ENCODE measurements at regions not wholly inside any gene's neighbourhood (a gene's known extent, or its start where the extent isn't known, plus 50 kb on each side); places are given as distances from the start of the nearest gene placed in this dataset.

GRCh38 chr2:107235491-107236254 is 349.7 kb upstream of the ST6GAL2 start:
- Histone ChIP-seq H3K27me3 (ENCODE audit: insufficient read depth, low read length, poor library complexity) (no peaks in the 10 kb centered on the region), H3K4me2 (ENCODE audit: insufficient read depth, low read length) (no peak overlapping the region), H2AFZ (ENCODE audit: low read depth, low read length) (no peak overlapping the region), H3K79me2 (ENCODE audit: insufficient read depth, low read length) (no peaks in the 10 kb centered on the region), H4K20me1 (ENCODE audit: insufficient read depth, low read length) (no peaks in the 10 kb centered on the region), H3K4me1 (ENCODE audit: insufficient read depth, low read length) (no peaks in the 10 kb centered on the region), H3K9me3 (ENCODE audit: insufficient read depth, low read length, severe bottlenecking) (no peaks in the 10 kb centered on the region), H3K36me3 (ENCODE audit: insufficient read depth, low read length) (no peaks in the 10 kb centered on the region), H3K4me3 (ENCODE audit: low read depth in 1 of 2, low read length in 2 of 2) (no peak overlapping the region), H3K9ac (ENCODE audit: low read depth, low read length) (no peak overlapping the region), H3K27ac (ENCODE audit: low read length) (no peak overlapping the region)
- TF ChIP-seq EZH2 (IDR thresholded peaks at IDR 0.05; ENCODE audit: borderline replicate concordance, low read depth, low read length, severe bottlenecking) (no peak), CTCF (IDR thresholded peaks at IDR 0.05; ENCODE audit: borderline replicate concordance, extremely low read depth, low read length, poor library complexity, severe bottlenecking) (no peak)
- ATAC-seq (ENCODE audit: insufficient read depth, low read depth): no peak
- no peak for DNase-seq

- no peak overlapping the region for H3K4me2 ChIP-seq (ENCODE audit: insufficient read depth, low read length)
- DNase-seq (no peak), ATAC-seq (ENCODE audit: insufficient read depth, low read depth) (no peak)
- H3K9me3 ChIP-seq (ENCODE audit: insufficient read depth, low read length, severe bottlenecking): no peaks in the 10 kb centered on the region
- H3K27ac ChIP-seq (ENCODE audit: low read length): no peak overlapping the region
- no peaks in the 10 kb centered on the region for H3K27me3 ChIP-seq (ENCODE audit: insufficient read depth, low read length, poor library complexity)
- H3K4me1 ChIP-seq (ENCODE audit: insufficient read depth, low read length): no peaks in the 10 kb centered on the region
- H3K79me2 ChIP-seq (ENCODE audit: insufficient read depth, low read length): no peaks in the 10 kb centered on the region
- H3K36me3 ChIP-seq (ENCODE audit: insufficient read depth, low read length): no peaks in the 10 kb centered on the region
- no peak for TF ChIP-seq CTCF (IDR thresholded peaks at IDR 0.05; ENCODE audit: borderline replicate concordance, extremely low read depth, low read length, poor library complexity, severe bottlenecking)
- no peak for TF ChIP-seq EZH2 (IDR thresholded peaks at IDR 0.05; ENCODE audit: borderline replicate concordance, low read depth, low read length, severe bottlenecking)
- H4K20me1 ChIP-seq (ENCODE audit: insufficient read depth, low read length): no peaks in the 10 kb centered on the region
- H3K9ac ChIP-seq (ENCODE audit: low read depth, low read length): no peak overlapping the region
- no peak overlapping the region for H3K4me3 ChIP-seq (ENCODE audit: low read depth in 1 of 2, low read length in 2 of 2)
- H2AFZ ChIP-seq (ENCODE audit: low read depth, low read length): no peak overlapping the region
Measured at GRCh38 chr2:107242811-107243210, 356.8 kb upstream of the ST6GAL2 start.

- Histone ChIP-seq H3K79me2 (ENCODE audit: insufficient read depth, low read length) (no peaks in the 10 kb centered on the region), H2AFZ (ENCODE audit: low read depth, low read length) (no peak overlapping the region), H4K20me1 (ENCODE audit: insufficient read depth, low read length) (no peaks in the 10 kb centered on the region), H3K9me3 (ENCODE audit: insufficient read depth, low read length, severe bottlenecking) (no peaks in the 10 kb centered on the region), H3K9ac (ENCODE audit: low read depth, low read length) (no peak overlapping the region), H3K4me3 (ENCODE audit: low read depth in 1 of 2, low read length in 2 of 2) (no peak overlapping the region), H3K4me1 (ENCODE audit: insufficient read depth, low read length) (no peaks in the 10 kb centered on the region), H3K27me3 (ENCODE audit: insufficient read depth, low read length, poor library complexity) (no peaks in the 10 kb centered on the region), H3K4me2 (ENCODE audit: insufficient read depth, low read length) (no peak overlapping the region), H3K36me3 (ENCODE audit: insufficient read depth, low read length) (no peaks in the 10 kb centered on the region), H3K27ac (ENCODE audit: low read length) (no peak overlapping the region)
- DNase-seq (no peak), ATAC-seq (ENCODE audit: insufficient read depth, low read depth) (no peak)
- TF ChIP-seq EZH2 (IDR thresholded peaks at IDR 0.05; ENCODE audit: borderline replicate concordance, low read depth, low read length, severe bottlenecking): no peak
- TF ChIP-seq CTCF (IDR thresholded peaks at IDR 0.05; ENCODE audit: borderline replicate concordance, extremely low read depth, low read length, poor library complexity, severe bottlenecking): no peak
Measured at GRCh38 chr2:107248932-107249331, 363.0 kb upstream of the ST6GAL2 start.
